Left kidney (tissue), 1 donor: ENCODE measurements at regions not wholly inside any gene's neighbourhood (a gene's known extent, or its start where the extent isn't known, plus 50 kb on each side); places are given as distances from the start of the nearest gene placed in this dataset.

ENCODE experiments used
- DNase-seq: peaks from one replicate; pipeline ENCODE4 v3.0.0-alpha.2; 2013

DNA sequence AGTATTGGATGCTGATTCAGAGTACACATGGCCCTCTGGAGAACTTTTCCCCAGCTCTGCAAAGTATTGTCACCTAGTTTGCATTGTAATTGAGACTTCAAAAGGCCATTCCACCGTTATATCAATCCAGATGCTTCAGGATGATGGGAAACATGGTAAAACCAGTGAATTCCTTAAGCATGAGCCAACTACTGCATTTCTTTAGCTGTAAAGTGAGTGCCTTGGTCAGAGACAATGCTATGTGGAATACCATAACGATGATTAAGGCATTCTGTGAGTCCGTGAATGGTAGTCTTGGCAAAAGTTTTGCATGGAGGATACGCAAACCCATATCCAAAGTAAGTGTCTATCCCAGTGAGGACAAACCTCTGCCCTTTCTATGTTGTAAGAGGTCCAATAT lies 355.2 kb downstream of the DCAF12L2 start:
- DNase-seq: no peak

- no peak for DNase-seq
Observed at GRCh38 chrX:125826080-125826479, 340.0 kb downstream of the DCAF12L2 start.

- DNase-seq: no peak
Observed at GRCh38 chrX:125826774-125827451, 339.2 kb downstream of the DCAF12L2 start.

DNA sequence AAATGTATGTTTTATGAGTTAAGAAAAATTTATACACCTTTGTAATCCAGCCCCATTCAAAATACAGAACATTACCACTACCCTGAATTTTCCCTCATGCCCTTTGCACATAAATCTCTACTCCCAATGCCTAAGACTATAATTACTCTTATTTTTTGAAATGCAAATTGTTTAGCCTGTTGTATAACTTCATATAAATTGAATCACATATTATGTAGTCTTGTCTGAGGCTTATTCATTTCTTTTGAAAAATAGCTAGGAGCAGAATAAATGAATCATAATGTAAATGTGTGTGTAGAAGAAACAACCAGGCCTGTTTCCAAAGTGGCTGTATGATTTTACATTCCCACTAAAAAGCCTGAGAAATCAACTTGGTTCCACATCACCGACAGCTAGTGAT lies 319.8 kb downstream of the DCAF12L2 start:
- no peak for DNase-seq

- no peak for DNase-seq
Observed at GRCh38 chrX:125850693-125851092, 315.4 kb downstream of the DCAF12L2 start.

- DNase-seq: no peak
Observed at GRCh38 chrX:125883169-125883568, 282.9 kb downstream of the DCAF12L2 start.

DNA sequence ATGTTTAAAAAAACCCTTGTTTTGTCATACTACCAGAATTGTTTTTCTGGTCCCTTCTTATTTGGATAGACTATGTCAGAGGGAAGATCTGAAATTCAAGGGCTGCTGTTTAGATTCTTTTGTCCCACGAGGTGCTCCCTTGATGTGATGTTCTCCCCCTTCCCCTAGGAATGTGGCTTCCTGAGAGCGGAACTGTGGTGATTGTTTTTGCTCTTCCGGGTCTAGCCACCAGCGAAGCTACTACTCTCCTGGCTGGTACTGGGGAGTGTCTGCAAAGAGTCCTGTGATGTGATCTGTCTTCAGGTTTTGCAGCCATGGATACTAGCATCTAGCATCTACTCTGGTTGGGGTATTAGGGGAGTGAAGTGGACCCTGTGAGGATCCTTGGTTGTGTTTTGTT lies 271.1 kb downstream of the DCAF12L2 start:
- no peak for DNase-seq

GRCh38 chrX:125895518-125895917 lies 270.6 kb downstream of the DCAF12L2 start:
- no peak for DNase-seq

GRCh38 chrX:125926295-125926694 lies 239.8 kb downstream of the DCAF12L2 start:
- no peak for DNase-seq

GRCh38 chrX:125940985-125941384 lies 225.1 kb downstream of the DCAF12L2 start:
- DNase-seq: no peak

- no peak for DNase-seq
Observed at GRCh38 chrX:125947501-125947900, 218.6 kb downstream of the DCAF12L2 start.

DNA sequence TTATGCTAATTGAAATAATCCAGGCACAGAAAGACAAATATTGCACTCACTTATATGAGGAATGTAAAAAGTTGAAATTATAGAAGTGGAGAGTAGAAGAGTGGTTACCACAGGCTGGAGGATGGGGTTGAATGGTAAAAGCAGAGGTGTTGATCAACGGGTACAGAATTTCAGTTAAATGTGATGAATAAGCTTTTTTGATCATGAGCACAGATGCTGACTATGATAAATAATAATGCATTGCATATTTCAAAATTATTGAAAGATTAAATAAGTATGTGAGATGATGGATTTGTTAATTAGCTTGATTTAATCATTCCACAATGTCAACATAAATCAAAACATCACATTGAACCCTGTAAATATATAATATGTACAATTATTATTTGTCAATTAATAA lies 213.1 kb downstream of the DCAF12L2 start:
- no peak for DNase-seq

DNA sequence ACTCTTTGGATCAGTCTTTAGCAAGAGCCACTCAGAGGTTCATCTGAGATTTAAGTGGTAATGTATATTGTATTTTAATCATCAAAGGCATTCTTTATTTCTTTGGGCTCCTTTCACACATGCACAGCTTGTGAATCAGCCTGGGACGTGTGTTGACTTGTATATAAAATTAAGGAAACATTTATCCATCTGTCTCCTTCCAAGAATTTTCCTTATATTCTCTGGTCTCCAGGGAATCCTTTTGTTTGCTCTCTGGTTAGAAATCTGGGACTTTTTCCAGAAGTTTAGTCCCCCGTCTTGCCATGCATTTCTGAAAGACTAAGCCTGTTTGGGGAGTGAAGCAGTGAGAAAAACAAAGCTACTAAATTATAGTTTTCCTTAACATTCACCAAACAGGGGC lies 212.3 kb downstream of the DCAF12L2 start:
- peak; percentile 5 for DNase-seq

- DNase-seq: no peak
Observed at GRCh38 chrX:125954236-125954635, 211.9 kb downstream of the DCAF12L2 start.

GRCh38 chrX:125977851-125978250 lies 188.2 kb downstream of the DCAF12L2 start:
- DNase-seq: no peak

- peak; percentile 12 for DNase-seq
Observed at GRCh38 chrX:125998432-125998831, 167.7 kb downstream of the DCAF12L2 start.

- DNase-seq: no peak
Observed at GRCh38 chrX:126027229-126027628, 138.9 kb downstream of the DCAF12L2 start.

DNA sequence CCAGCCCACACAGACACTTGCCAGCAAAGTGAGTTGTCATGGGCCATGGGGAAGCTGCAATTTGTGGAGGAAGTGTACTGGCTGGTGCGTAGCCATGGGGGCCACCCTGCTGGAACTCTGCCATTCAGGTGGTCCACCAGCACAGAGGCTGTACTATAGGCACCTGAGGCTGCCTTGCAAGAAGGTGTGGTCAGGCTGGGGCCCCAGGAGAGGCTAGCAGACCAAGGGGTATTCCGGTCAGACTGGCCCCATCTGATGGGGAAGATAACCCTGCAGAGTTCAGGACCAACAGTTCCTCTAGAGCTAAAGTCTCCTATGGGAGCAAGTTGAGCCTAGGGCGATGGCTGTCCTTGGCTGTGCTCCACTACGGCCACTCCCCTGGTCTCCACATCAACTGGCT lies 136.1 kb downstream of the DCAF12L2 start:
- DNase-seq: no peak

DNA sequence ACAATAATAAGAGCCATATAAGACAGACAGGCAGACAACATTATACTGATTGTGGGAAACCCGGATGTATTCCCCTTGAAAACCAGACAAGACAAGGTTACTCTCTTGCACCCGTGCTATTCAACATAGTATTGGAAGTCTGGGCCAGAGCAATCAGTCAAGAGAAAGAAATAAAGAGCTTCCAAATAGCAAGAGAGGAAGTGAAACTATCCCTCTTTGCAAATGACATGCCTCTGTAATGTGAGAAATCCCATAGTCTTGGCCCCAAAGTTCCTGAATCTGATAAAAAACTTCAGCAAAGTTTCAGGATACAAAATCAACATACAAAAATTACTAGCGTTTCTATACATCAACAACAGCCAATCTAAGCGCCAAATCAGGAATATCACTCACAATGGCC lies 102.1 kb downstream of the DCAF12L2 start:
- no peak for DNase-seq

DNA sequence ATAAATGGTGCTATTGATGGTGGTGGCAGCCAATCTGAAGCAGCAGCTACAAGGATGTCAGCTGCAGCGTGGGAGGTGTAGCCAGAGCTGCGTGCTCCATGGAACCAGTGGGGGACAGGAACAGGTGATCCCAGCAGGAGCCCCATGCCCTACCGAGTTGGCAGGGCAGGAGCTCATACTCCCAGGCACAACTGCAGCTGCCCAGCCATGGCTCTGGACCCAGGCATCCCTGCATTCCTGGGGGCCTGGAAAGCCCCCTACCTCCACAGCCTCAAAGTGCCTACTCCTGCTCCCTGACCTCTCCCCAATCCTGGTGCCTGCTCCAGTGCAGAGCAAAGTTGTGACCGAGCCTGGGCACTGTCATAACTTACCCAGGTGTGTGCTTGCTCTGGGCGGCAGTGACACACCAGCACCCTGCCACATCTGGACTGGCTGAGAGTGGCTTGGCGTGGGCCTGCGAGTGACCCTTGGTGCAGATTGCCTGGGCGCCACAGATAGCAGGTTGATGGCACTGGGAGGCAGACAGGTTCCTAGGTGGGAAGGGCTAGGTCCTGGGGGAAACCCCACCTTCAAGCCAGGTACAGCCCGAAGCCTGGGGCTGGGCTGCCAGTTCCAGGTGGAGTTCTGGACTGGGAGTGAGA lies 101.1 kb downstream of the DCAF12L2 start:
- no peak for DNase-seq

DNA sequence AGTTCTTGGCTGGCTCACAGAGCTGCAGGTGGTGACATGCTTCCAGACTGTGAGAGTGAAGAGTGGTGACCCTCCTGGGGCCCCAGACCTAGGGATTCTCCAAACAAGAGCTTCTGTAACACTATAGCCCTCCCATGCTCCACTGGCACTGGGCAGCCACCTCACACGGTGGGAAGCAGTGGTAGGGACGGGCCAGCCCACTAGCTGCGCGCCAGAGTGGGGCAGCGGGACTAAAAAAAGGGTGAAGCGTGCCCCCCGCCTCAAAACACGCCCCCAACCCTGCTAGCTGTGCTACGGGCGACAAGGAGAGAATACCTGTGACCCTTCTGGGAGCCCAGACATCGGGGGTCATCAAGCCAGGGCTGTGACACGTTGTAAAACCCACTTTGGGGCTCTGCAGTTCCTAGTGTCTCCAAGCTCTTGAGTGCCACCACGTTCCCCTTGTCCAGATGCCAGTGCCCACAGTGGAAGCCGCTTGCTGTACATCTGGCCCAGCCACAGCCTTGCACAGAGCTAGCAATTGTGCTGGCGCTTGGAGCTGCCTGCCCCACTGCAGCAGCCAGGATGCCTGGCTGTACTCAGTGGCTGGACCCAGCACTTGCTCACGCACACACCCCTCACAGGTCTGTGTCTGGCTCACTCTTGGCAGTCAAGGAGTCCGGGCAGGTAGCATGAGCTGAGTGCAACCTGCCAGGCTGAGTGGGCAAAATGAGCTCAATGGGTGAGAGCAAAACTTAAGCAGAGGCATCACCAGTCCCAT lies 100.0 kb downstream of the DCAF12L2 start:
- DNase-seq: no peak
